ENCODE measurements at regions not wholly inside any gene's neighbourhood (a gene's known extent, or its start where the extent isn't known, plus 50 kb on each side); places are given as distances from the start of the nearest gene placed in this dataset.

DNA sequence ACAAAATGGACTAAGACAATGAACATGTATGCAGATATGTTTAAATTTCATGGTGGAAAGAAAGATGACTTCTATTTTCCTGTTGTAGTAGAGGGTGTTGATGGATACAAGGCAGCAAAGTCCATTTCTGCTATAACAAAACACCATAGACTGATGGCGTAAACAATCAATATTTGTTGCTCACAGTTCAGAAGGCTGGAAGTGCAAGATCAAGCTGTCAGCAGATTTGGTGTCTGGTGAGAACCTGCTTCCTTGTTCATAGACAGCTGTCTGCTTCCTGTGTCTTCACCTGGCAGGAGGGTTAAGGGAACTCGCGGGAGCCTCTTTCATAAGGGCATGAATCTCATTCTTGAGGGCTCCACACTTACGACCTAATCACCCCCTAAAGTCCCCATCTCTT, 83.0 kb upstream of the ELOVL5 start:
- TF ChIP-seq, protein P1, sequence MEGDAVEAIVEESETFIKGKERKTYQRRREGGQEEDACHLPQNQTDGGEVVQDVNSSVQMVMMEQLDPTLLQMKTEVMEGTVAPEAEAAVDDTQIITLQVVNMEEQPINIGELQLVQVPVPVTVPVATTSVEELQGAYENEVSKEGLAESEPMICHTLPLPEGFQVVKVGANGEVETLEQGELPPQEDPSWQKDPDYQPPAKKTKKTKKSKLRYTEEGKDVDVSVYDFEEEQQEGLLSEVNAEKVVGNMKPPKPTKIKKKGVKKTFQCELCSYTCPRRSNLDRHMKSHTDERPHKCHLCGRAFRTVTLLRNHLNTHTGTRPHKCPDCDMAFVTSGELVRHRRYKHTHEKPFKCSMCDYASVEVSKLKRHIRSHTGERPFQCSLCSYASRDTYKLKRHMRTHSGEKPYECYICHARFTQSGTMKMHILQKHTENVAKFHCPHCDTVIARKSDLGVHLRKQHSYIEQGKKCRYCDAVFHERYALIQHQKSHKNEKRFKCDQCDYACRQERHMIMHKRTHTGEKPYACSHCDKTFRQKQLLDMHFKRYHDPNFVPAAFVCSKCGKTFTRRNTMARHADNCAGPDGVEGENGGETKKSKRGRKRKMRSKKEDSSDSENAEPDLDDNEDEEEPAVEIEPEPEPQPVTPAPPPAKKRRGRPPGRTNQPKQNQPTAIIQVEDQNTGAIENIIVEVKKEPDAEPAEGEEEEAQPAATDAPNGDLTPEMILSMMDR (IDR thresholded peaks at IDR 0.05) = no peak
- no peak for TF ChIP-seq EZH2phosphoT487 (IDR thresholded peaks at IDR 0.05; ENCODE audit: borderline replicate concordance, low read depth)
- no peak for TF ChIP-seq RXRA (IDR thresholded peaks at IDR 0.05; ENCODE audit: borderline replicate concordance, low read depth)
- TF ChIP-seq SIN3A (IDR thresholded peaks at IDR 0.05; ENCODE audit: borderline replicate concordance, low read depth, low read length) = no peak
- TF ChIP-seq TAF1 (IDR thresholded peaks at IDR 0.05; ENCODE audit: borderline replicate concordance, low read depth, low read length) = no peak
- TF ChIP-seq EP300 (IDR thresholded peaks at IDR 0.05; ENCODE audit: borderline replicate concordance in 1 of 2, low read depth in 1 of 2, low read length in 1 of 2) = no peak
- no peak for TF ChIP-seq GATA2 (CRISPR knock-in tag; IDR thresholded peaks at IDR 0.05)
- no peak for TF ChIP-seq REST (IDR thresholded peaks at IDR 0.05; ENCODE audit: low read depth, low read length)
- TF ChIP-seq MXI1 (IDR thresholded peaks at IDR 0.05; ENCODE audit: low read depth, low read length) = no peak
- TF ChIP-seq CHD2 (IDR thresholded peaks at IDR 0.05; ENCODE audit: low read length, partially characterized antibody) = no peak
- TF ChIP-seq MAX (IDR thresholded peaks at IDR 0.05; ENCODE audit: low read depth) = no peak
